IPS-18a (cell line): ENCODE measurements at regions not wholly inside any gene's neighbourhood (a gene's known extent, or its start where the extent isn't known, plus 50 kb on each side); places are given as distances from the start of the nearest gene placed in this dataset.
"Not testable (repeated sequence)": the region's sequence is repeated elsewhere in the genome, so short reads cannot be mapped to it uniquely, and the experiment has no call there.

Source experiments
- H3K27ac ChIP-seq: one replicate; pipeline ENCODE4 v1.5.1; 2013; ENCODE audit warnings: low read length
- H3K27me3 ChIP-seq: one replicate; pipeline ENCODE4 v1.6.1; 2013; ENCODE audit warnings: mild to moderate bottlenecking, low read length; ENCODE audit not compliant: control insufficient read depth, insufficient read depth
- H3K36me3 ChIP-seq: one replicate; pipeline ENCODE4 v1.6.1; 2013; ENCODE audit warnings: low read depth, low read length; ENCODE audit not compliant: control insufficient read depth
- H3K4me1 ChIP-seq: one replicate; pipeline ENCODE4 v1.6.1; 2013; ENCODE audit warnings: low read depth, low read length; ENCODE audit not compliant: control insufficient read depth
- H3K4me3 ChIP-seq: one replicate; pipeline ENCODE4 v1.5.1; 2013; ENCODE audit warnings: low read length
- H3K9ac ChIP-seq: one replicate; pipeline ENCODE4 v1.6.1; 2013; ENCODE audit warnings: mild to moderate bottlenecking, low read length, moderate library complexity
- H3K9me3 ChIP-seq: one replicate; pipeline ENCODE4 v1.6.1; 2013; ENCODE audit warnings: low read depth, low read length; ENCODE audit not compliant: control insufficient read depth

- Histone ChIP-seq H3K27ac (no peak overlapping the region), H3K9ac (no peak overlapping the region), H3K4me1 (peaks cover 8% of the 10 kb centered on the region), H3K27me3 (no peaks in the 10 kb centered on the region), H3K36me3 (no peaks in the 10 kb centered on the region), H3K9me3 (peaks cover 9% of the 10 kb centered on the region), H3K4me3 (no peak overlapping the region)
These were observed 107.7 kb upstream of the HUWE1 start for GRCh38 chrX:53794181-53794580.

DNA sequence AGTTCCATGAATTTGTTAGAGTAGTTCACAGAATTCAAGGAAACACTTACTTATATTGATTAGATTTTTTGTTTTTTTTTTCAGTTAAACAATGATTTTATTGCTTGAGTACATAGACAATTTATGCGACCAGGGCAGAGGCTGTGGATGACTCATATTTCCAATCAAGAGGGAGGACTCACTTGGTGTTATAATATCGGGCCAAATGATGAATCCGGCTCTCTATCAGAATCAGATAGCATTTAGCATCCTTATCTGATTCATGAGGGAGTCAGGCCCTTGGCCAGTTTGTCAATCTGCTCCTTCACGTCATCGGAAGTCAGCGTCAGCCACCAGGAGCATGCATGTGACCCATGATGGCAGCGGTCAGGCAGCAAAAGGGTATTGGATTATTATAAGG, 82.3 kb upstream of the HUWE1 start:
- Histone ChIP-seq H3K27me3 (no peaks in the 10 kb centered on the region), H3K4me3 (no peak overlapping the region), H3K9ac (no peak overlapping the region), H3K27ac (no peak overlapping the region), H3K36me3 (no peaks in the 10 kb centered on the region), H3K9me3 (peaks cover 8% of the 10 kb centered on the region), H3K4me1 (no peaks in the 10 kb centered on the region)

DNA sequence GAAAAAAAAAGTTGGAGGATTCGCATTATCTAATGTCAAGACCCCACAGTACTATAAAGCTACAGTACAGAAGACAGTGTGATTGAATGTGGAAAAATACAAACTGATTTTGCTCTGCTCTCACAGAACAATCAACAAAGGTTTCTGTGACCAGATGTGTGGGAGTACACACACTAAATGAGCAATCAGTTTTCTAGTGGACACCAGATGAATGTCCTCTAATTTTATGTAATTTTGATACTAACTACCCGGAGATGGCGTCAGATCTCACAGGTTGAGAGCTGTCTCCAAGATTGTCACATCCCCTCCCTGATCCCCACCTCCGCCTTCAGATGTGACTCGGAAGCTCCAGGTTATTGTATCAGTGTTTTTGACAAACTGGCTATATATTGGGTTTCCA, 81.9 kb upstream of the HUWE1 start:
- H3K4me3 ChIP-seq, result no peak overlapping the region
- H3K4me1 ChIP-seq, result no peaks in the 10 kb centered on the region
- no peak overlapping the region for H3K27ac ChIP-seq
- H3K9me3 ChIP-seq, result peaks cover 8% of the 10 kb centered on the region
- no peaks in the 10 kb centered on the region for H3K27me3 ChIP-seq
- H3K9ac ChIP-seq, result no peak overlapping the region
- no peaks in the 10 kb centered on the region for H3K36me3 ChIP-seq

DNA sequence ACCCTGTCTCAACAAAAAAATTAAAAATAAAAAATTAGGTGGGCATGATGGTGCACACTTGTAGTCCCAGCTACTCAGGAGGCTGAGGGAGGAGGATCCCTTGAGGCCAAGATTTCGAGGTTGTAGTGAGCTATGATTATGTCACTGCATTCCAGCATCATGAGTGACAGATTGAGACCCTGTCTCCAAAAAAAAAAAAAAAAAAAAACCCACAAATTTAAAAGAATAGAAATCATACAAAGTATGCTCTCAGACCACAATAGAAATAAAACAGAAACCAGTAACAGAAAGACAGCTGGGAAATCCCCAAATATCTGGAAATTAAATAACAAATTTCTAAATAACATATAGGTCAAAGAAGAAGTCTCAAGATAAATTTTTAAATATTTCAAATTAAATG, 81.0 kb upstream of the HUWE1 start:
- Histone ChIP-seq H3K4me1 (no peaks in the 10 kb centered on the region), H3K36me3 (no peaks in the 10 kb centered on the region)

GRCh38 chrX:53757181-53757580, 70.7 kb upstream of the HUWE1 start:
- not testable (repeated sequence) for H3K4me3 ChIP-seq, H3K27me3 ChIP-seq, H3K9ac ChIP-seq, H3K9me3 ChIP-seq, H3K4me1 ChIP-seq, H3K27ac ChIP-seq, H3K36me3 ChIP-seq

More for the DNA sequence above, 81.0 kb upstream of the HUWE1 start:
- Histone ChIP-seq H3K4me3 (no peak overlapping the region), H3K27ac (no peak overlapping the region), H3K9ac (no peak overlapping the region), H3K9me3 (peaks cover 8% of the 10 kb centered on the region), H3K27me3 (no peaks in the 10 kb centered on the region)

GRCh38 chrX:53746718-53747117, 60.2 kb upstream of the HUWE1 start:
- Histone ChIP-seq H3K4me1 (no peaks in the 10 kb centered on the region), H3K4me3 (no peak overlapping the region), H3K27me3 (no peaks in the 10 kb centered on the region), H3K36me3 (no peaks in the 10 kb centered on the region), H3K27ac (no peak overlapping the region), H3K9me3 (peaks cover 4% of the 10 kb centered on the region), H3K9ac (no peak overlapping the region)

DNA sequence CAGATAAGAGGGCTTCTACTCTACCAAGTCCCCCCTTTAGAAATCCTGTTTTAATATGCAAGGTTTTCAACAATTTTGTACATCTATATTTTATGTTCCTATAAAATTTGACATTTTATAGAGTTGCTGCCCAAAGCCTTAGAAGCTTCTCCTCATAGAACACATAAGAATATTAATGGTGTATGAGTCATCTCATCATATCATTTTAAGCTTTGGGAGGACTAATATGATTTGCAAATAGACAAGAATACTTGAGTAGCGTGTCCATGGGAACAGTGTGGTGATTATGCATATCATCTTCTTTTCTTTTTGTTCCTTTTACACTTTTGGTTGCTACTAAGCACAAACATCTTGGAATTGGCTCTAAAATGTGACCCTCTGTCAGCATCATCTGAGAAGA, 56.7 kb upstream of the HUWE1 start:
- H3K27ac ChIP-seq, result no peak overlapping the region

DNA sequence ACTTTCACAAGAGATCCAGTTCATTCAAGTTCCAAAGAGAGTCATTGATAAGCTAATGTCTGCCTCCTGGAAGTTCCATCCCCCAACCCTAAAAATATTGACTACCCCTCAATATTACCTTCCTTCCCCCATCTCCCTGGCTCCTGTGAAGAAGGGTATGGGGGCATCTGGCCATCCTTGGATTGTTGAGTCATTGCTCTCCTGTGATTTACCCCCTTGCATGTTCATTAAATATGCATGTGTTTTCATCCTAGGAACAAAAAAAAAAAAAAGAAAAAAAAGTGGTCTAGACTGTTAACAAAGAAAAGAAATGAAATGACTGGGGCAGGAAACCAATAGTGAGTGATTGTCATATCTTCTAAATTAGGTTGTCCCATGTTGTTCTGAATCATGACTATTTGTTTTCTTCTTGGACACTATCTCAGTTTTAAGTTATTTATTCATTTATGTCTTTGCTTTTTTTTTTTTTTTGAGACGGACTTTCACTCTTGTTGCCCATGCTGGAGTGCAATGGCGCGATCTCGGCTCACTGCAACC, 51.9 kb upstream of the HUWE1 start:
- H3K27ac ChIP-seq, result no peak overlapping the region
- no peaks in the 10 kb centered on the region for H3K36me3 ChIP-seq
- no peaks in the 10 kb centered on the region for H3K27me3 ChIP-seq
- H3K4me1 ChIP-seq, result no peaks in the 10 kb centered on the region
- H3K4me3 ChIP-seq, result no peak overlapping the region
- peaks cover 25% of the 10 kb centered on the region for H3K9me3 ChIP-seq
- H3K9ac ChIP-seq, result no peak overlapping the region

More for the DNA sequence above, 56.7 kb upstream of the HUWE1 start:
- Histone ChIP-seq H3K36me3 (no peaks in the 10 kb centered on the region), H3K9ac (no peak overlapping the region), H3K27me3 (no peaks in the 10 kb centered on the region), H3K4me3 (no peak overlapping the region), H3K4me1 (no peaks in the 10 kb centered on the region), H3K9me3 (peaks cover 5% of the 10 kb centered on the region)
